K562 (cell line): ENCODE measurements at regions not wholly inside any gene's neighbourhood (a gene's known extent, or its start where the extent isn't known, plus 50 kb on each side); places are given as distances from the start of the nearest gene placed in this dataset.
A peak's percentile ranks its signal among the peaks of the same experiment; 100 is the strongest.

ENCODE experiments used
- ARID1B ChIP-seq: fragments of 450-650 bp; IDR thresholded peaks from 2 replicates; pipeline ENCODE4 v1.6.1; 2016; ENCODE audit warnings: antibody characterized with exemption, mild to moderate bottlenecking, inconsistent platforms
- ARID3A ChIP-seq: IDR thresholded peaks from 2 replicates; pipeline ENCODE4 v1.6.1; 2012; ENCODE audit warnings: low read depth, low read length, improper control_type of control experiment, borderline replicate concordance
- CREB5 ChIP-seq: fragments of 250-450 bp; sonication (Bioruptor Pico); IDR thresholded peaks from 2 replicates; pipeline ENCODE4 v1.5.0; 2020; ENCODE audit warnings: mild to moderate bottlenecking
- GABPB1 ChIP-seq: sonication (generic); formaldehyde crosslinking; IDR thresholded peaks from 2 replicates; pipeline ENCODE4 v1.8.0; 2022; ENCODE audit warnings: mild to moderate bottlenecking, missing genetic modification reagents
- HMG20B ChIP-seq: fragments of 250-450 bp; sonication (Bioruptor Pico); IDR thresholded peaks from 2 replicates; pipeline ENCODE4 v1.5.0; 2021; ENCODE audit warnings: mild to moderate bottlenecking
- HNRNPL ChIP-seq: fragments of 200-400 bp; formaldehyde crosslinking; IDR thresholded peaks from 2 replicates; pipeline ENCODE4 v1.6.1; 2017; ENCODE audit warnings: low read depth, mild to moderate bottlenecking, low read length
- HOXB6 ChIP-seq: fragments of 250-450 bp; sonication (Bioruptor Pico); IDR thresholded peaks from 2 replicates; pipeline ENCODE4 v1.5.1; 2022; ENCODE audit warnings: mild to moderate bottlenecking, borderline replicate concordance
- IRF2 ChIP-seq: sonication (generic); formaldehyde crosslinking; IDR thresholded peaks from 2 replicates; pipeline ENCODE4 v1.8.1; 2022; ENCODE audit warnings: mild to moderate bottlenecking, missing genetic modification reagents
- KDM2B ChIP-seq: fragments of 250-450 bp; sonication (Bioruptor Pico); IDR thresholded peaks from 2 replicates; pipeline ENCODE4 v1.8.0; 2021; ENCODE audit warnings: mild to moderate bottlenecking, moderate library complexity
- MCM5 ChIP-seq: fragments of 450-650 bp; IDR thresholded peaks from 2 replicates; pipeline ENCODE4 v1.6.1; 2016; ENCODE audit warnings: low read depth
- MIER1 ChIP-seq: fragments of 450-650 bp; IDR thresholded peaks from 2 replicates; pipeline ENCODE4 v1.6.1; 2016; ENCODE audit warnings: antibody characterized with exemption, mild to moderate bottlenecking, low read depth
- MYBL2 ChIP-seq, 2 experiments: fragments of 450-650 bp in 1 of 2; sonication (generic) in 1 of 2; formaldehyde crosslinking in 1 of 2; IDR thresholded peaks; 2 replicates each; pipeline versions ENCODE4 v1.6.1 to v1.8.1; 2017 to 2022; ENCODE audit warnings: borderline replicate concordance in 1 of 2, inconsistent platforms in 1 of 2, low read depth in 1 of 2, mild to moderate bottlenecking in 1 of 2, missing genetic modification reagents in 1 of 2, moderate library complexity in 1 of 2
- NR4A1 ChIP-seq, 2 experiments: fragments of 250-450 bp in 1 of 2; fragments of 450-650 bp in 1 of 2; sonication (Bioruptor Pico) in 1 of 2; IDR thresholded peaks; 2 replicates each; pipeline versions ENCODE4 v1.4.0 to v1.6.1; 2016 to 2020; ENCODE audit warnings: mild to moderate bottlenecking in 2 of 2, missing compliant biosample characterization in 1 of 2, missing genetic modification characterization in 1 of 2, moderate library complexity in 1 of 2
- NUFIP1 ChIP-seq: fragments of 450-650 bp; IDR thresholded peaks from 2 replicates; pipeline ENCODE4 v1.6.1; 2018; ENCODE audit not compliant: partially characterized antibody
- POLR2B ChIP-seq: fragments of 450-650 bp; IDR thresholded peaks from 2 replicates; pipeline ENCODE4 v1.6.1; 2018; ENCODE audit warnings: low read depth; ENCODE audit not compliant: partially characterized antibody
- SFPQ ChIP-seq: fragments of 200-400 bp; formaldehyde crosslinking; IDR thresholded peaks from 2 replicates; pipeline ENCODE4 v1.6.1; 2017; ENCODE audit warnings: mild to moderate bottlenecking, low read depth, low read length, moderate library complexity
- STAT5A ChIP-seq: IDR thresholded peaks from 2 replicates; pipeline ENCODE4 v1.6.1; 2012; ENCODE audit warnings: low read length, inconsistent platforms, borderline replicate concordance
- ZFPM2 ChIP-seq: fragments of 250-450 bp; sonication (Bioruptor Pico); IDR thresholded peaks from 2 replicates; pipeline ENCODE4 v1.5.1; 2022; ENCODE audit warnings: mild to moderate bottlenecking
- ZKSCAN3 ChIP-seq: fragments of 250-450 bp; sonication (Bioruptor Pico); IDR thresholded peaks from 2 replicates; pipeline ENCODE4 v1.4.0; 2020
- ZNF175 ChIP-seq: fragments of 200-800 bp; sonication (Bioruptor generic); IDR thresholded peaks from 2 replicates; pipeline ENCODE4 v1.6.1; 2016; ENCODE audit warnings: low read depth, mild to moderate bottlenecking, missing genetic modification characterization, missing compliant biosample characterization
- ZNF197 ChIP-seq: fragments of 200-800 bp; sonication (Bioruptor generic); IDR thresholded peaks from 2 replicates; pipeline ENCODE4 v1.6.1; 2016; ENCODE audit warnings: low read depth, missing genetic modification characterization, missing compliant biosample characterization
- ZNF217 ChIP-seq: sonication (generic); formaldehyde crosslinking; IDR thresholded peaks from 2 replicates; pipeline ENCODE4 v1.8.0; 2022; ENCODE audit warnings: mild to moderate bottlenecking, missing genetic modification reagents
- ZNF354B ChIP-seq: fragments of 250-450 bp; sonication (Bioruptor Pico); IDR thresholded peaks from 2 replicates; pipeline ENCODE4 v1.4.0; 2020
- ZNF785 ChIP-seq: fragments of 250-450 bp; sonication (Bioruptor Pico); IDR thresholded peaks from 2 replicates; pipeline ENCODE4 v1.4.0; 2020; ENCODE audit warnings: mild to moderate bottlenecking

GRCh38 chr3:171974986-171975837 lies 64.2 kb upstream of the FNDC3B start (continued):
- no peak for TF ChIP-seq MCM5
- TF ChIP-seq STAT5A = no peak
- TF ChIP-seq KDM2B (CRISPR knock-in tag) = no peak
- TF ChIP-seq ZNF354B (CRISPR knock-in tag) = no peak
- TF ChIP-seq MIER1 = no peak
- TF ChIP-seq ARID1B = peak; percentile 62; the same call in 1 of the 2 replicates
- TF ChIP-seq ZFPM2 (CRISPR knock-in tag) = no peak
- TF ChIP-seq HNRNPL = no peak
- TF ChIP-seq SFPQ = no peak
- TF ChIP-seq POLR2B = no peak
- TF ChIP-seq HMG20B = no peak
- TF ChIP-seq IRF2 = no peak
- no peak for TF ChIP-seq CREB5 (CRISPR knock-in tag)
- no peak for TF ChIP-seq ZKSCAN3 (CRISPR knock-in tag)
- no peak for TF ChIP-seq NR4A1 (CRISPR knock-in tag; IDR thresholded peaks at IDR 0.05)
- no peak for TF ChIP-seq NR4A1 (tag; IDR thresholded peaks at IDR 0.05)
- no peak for TF ChIP-seq ARID3A
- TF ChIP-seq ZNF785 = no peak
- TF ChIP-seq MYBL2 (IDR thresholded peaks at IDR 0.05; ENCODE audit: low read depth) = no peak
- no peak for TF ChIP-seq MYBL2 (CRISPR knock-in tag; IDR thresholded peaks at IDR 0.05; ENCODE audit: borderline replicate concordance)
- no peak for TF ChIP-seq NUFIP1
- TF ChIP-seq ZNF217 = no peak
- TF ChIP-seq GABPB1 = no peak
- no peak for TF ChIP-seq ZNF197
- peak; percentile 86 for TF ChIP-seq ZNF175 (CRISPR knock-in tag)
- TF ChIP-seq HOXB6 = no peak
